Inferior parietal cortex (tissue), 1 donor: ENCODE measurements at regions not wholly inside any gene's neighbourhood (a gene's known extent, or its start where the extent isn't known, plus 50 kb on each side); places are given as distances from the start of the nearest gene placed in this dataset.

Experiments used
- DNase-seq: peaks from one replicate; pipeline ENCODE4 v3.0.0-alpha.2; 2016; ENCODE audit errors: extremely low spot score

DNA sequence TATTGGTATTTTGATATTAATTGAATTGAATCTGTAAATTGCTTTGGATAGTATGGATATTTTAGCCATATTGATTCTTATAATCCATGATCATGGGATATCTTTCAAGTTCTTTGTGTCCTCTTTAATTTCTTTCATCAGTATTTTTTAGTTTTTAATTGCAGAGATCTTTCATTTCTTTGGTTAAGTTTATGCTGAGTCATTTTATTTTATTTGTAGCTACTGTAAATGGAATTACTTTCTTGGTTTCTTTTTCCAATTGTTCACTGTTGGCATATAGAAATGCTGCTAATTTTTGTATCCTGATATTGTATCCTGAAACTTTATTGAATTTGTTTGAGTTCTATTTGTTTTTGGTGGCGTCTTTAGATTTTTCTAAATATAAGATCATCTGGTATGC, 79.5 kb upstream of the DSEL start:
- DNase-seq: no peak

DNA sequence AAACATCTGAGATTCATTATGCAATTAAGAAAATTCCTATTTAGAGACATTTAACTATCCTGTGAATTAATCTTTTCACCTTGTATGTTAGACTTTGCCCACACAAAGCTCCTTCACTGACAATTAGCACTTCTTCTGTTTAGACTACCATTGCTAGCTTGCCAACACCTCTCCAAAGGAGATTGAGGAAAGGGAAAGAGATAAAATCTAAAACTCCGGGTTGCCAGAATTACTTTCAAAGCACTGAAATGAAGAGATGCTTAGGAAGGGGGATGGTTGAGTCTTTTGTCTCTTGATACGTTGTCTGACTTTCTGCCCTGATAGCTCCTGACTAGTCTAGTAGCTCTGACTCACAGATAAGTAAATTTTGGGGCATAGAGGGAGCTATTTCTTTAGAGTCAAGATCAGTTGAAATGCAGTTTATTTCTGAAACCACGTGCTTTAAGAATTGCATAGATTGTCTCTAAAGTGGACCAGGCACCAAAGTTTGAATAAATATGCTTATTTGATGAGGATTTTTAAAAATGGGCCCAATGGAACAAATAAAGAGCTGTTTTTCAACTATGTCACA, 74.1 kb upstream of the DSEL start:
- no peak for DNase-seq

DNA sequence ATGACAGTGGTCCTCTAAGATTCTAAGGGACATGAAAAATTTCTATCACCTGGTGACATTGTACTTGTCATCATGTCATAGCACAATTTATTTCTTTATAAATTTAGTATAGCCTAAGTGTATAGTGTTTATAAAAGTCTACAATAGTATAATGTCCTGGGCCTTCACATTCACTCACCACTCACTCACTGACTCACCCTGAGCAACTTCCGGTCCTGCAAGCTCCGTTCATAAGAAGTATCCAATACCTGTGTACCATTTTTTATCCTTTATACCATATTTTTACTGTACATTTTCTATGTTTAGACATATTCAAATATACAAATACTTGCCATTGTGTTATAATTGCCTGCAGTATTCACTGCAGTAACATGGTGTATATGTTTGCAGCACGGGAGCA, 72.8 kb upstream of the DSEL start:
- no peak for DNase-seq

DNA sequence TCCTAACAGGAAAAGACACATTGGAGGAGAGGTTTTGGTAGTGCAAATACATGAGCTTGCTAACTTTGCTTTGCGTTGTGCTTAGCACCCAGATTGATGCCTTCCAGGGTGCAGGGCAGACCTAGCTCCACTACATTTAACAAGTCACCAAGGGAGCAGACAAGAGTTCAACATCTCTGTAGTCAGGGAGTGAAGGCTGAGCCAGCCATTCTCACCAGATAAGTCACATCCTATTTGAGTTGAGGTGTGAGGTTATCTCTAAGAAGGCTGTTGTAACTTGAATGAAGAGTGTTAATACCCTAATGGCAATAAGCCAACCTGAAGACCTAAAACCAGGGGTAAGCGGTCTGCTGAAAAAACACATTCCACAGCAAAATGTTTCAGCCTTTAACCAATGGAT, 69.6 kb upstream of the DSEL start:
- no peak for DNase-seq

DNA sequence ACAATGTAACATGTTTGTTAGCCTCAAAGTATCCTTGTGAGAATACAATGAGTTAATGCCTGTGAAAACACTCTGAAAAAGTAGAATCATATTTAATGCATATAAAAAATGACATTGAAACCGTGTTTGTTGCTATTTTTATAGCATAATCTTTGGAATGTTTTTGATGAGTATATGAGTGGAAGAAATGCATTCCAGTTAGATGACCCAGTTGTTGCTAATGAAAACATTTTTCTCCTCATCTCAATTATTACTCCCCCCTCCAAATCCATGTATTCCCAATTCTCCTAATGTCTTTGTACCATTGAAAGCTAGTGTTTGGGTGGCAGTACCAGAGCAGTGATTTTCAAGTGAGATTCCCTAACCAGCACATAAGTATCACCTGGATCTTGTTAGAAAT, 67.1 kb upstream of the DSEL start:
- DNase-seq: no peak

DNA sequence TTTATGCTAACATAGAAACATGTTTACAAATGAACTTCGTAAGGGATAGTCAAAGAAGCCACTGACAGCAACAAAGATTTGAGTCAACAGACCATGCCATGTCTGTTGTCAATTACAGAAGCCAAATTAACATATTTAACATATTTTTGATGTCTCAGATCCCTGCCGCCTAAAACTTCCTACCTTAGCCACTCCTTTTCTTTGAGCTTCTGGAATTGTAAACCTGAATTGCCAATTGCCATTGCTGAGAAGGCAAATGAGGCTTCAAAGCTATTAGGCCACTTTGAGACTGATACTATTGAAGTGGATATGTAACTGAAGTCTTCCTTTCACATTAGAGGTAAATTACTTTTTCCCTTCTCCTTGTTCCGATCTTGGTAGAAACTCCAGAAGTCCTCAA, 66.0 kb upstream of the DSEL start:
- DNase-seq: no peak

DNA sequence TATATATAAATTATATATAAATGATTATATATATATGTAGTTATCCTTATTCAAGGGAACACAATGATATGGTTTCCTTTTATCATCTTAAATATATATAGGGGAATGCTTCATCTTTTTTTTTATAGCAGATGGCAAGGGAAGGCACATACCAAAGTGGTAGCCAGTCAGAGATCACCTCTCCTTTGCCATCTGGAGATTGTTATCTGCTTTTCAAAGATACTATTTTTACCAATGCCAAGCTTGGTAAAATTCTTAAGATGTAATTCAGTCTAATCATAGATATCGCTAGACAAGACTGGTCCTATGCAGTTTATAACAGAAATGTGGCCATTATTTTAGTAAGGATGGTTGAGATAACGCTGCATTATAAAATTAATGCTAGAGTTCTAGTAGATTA, 64.7 kb upstream of the DSEL start:
- DNase-seq: no peak

DNA sequence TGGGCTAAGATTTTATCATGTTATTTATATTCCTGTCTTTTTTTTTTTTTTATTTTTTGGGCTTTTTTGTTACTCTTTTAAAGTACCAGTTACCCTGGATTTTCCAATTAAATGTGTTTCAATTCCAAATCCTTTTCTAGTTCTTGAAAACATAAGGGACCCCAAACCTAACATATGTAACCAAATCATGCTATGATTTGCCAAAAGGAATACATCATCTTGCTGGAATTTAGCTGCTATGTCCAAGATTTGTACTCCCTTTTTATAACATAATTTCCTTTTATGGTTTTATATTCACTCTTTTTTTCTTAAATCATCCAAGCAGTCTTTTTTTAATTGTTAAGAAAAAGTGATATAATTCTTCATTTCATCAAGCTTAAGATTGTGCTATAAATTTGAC, 60.9 kb upstream of the DSEL start:
- no peak for DNase-seq

DNA sequence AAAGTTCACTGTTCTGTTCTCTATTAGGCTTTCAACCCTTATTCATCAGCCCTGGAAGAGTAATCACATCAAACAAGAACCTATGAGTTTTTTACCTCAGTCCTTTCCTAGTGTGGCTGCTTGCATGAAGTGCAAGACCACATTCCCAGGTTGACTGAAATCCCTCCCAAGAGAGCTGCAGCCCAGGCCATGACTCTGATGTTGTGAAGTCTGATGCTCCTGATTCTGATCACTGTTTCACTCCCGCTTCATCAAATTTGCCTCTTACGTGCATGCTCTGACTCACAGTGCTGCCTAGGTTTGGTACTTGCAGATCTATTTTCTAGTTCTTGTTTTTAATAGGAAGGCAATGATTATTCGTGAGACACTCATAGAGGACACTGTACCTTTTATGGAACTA, 58.2 kb upstream of the DSEL start:
- no peak for DNase-seq

DNA sequence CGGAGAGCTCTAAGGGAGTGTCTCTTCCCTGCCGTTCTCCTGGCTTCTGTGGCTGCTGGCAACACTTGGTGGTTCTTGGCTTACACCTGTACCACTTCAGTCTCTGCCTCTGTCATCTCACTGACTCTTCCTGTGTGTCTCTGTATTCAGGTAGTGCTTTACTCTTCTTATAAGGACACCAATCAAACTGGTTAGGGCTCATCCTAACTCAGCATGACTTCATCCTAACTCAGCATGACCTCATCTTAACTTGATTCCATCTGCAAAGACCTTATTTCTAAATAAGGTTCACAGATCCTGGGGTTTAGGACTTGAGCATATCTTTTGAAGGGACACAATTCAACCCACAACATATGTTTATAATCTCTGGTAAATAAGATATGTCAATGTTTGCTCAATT, 51.6 kb upstream of the DSEL start:
- no peak for DNase-seq
